ENCODE measurements at regions not wholly inside any gene's neighbourhood (a gene's known extent, or its start where the extent isn't known, plus 50 kb on each side); places are given as distances from the start of the nearest gene placed in this dataset.
A peak's percentile ranks its signal among the peaks of the same experiment; 100 is the strongest.
"Not testable (repeated sequence)": the region's sequence is repeated elsewhere in the genome, so short reads cannot be mapped to it uniquely, and the experiment has no call there.

GRCh38 chr22:34380532-34380931 lies 460.3 kb upstream of the LARGE1 start:
- no peak overlapping the region for H3K27ac ChIP-seq
- H3K4me1 ChIP-seq (replicated peaks in 1 of 2), result no peaks in the 10 kb centered on the region
- ATAC-seq (replicated peaks in 6 of 8), result no peak
- in situ Hi-C loops (cut with MboI; ENCODE audit: low pct_unique_long_range_greater_than_20kb in 2 of 9, low sequenced_read_pairs in 9 of 9, unreplicated experiment in 9 of 9), result no loop called here
- no peak overlapping the region for H3K4me3 ChIP-seq
- 0 to 83% (median 70%) methylated on average over 1 to 4 of the region's 4 CpGs; no CpG with 5 or more reads in 1 of the 10 experiments for WGBS, 10 experiments

DNA sequence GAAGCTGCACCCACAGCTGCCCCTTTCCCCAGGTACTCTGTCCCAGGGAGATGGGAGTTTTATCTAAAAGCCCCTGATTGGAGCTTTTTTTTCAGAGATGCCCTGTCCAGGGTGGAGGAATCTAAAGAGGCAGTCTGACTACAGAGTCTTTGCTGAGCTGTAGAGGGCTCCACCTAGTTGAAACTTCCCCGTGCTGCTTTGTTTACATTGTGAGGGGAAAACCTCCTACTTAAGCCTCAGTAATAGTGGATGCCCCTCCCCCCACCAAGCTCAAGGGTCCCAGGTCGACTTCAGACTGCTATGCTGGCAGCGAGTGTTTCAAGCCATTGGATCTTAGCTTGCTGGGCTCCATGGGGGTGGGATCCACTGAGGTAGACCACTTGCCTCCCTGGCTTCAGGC lies 470.1 kb upstream of the LARGE1 start:
- no peak for ATAC-seq (replicated peaks in 6 of 8)
- Histone ChIP-seq H3K4me1 (replicated peaks in 1 of 2) (no peaks in the 10 kb centered on the region), H3K4me3 (no peak overlapping the region), H3K27ac (no peak overlapping the region)
- WGBS, 10 experiments, result 0 to 33% (median 17%) methylated on average over 1 to 3 of the region's 3 CpGs; no CpG with 5 or more reads in 5 of the 10 experiments
- in situ Hi-C loops (cut with MboI; ENCODE audit: low pct_unique_long_range_greater_than_20kb in 2 of 9, low sequenced_read_pairs in 9 of 9, unreplicated experiment in 9 of 9), result no loop called here

- Histone ChIP-seq H3K4me3 (no peak overlapping the region), H3K27ac (no peak overlapping the region), H3K4me1 (replicated peaks in 1 of 2) (no peaks in the 10 kb centered on the region)
- ATAC-seq (replicated peaks in 6 of 8), result no peak
- in situ Hi-C loops (cut with MboI; ENCODE audit: low pct_unique_long_range_greater_than_20kb in 2 of 9, low sequenced_read_pairs in 9 of 9, unreplicated experiment in 9 of 9), result no loop called here
- WGBS, 10 experiments, result 14 to 83% (median 54%) methylated on average over 1 to 4 of the region's 4 CpGs
Measured at GRCh38 chr22:34395370-34395769, 475.1 kb upstream of the LARGE1 start.

- no peak overlapping the region for H3K4me3 ChIP-seq
- no peaks in the 10 kb centered on the region for H3K4me1 ChIP-seq (replicated peaks in 1 of 2)
- WGBS, 10 experiments, result 0 to 100% (median 82%) methylated on average over 1 to 2 of the region's 2 CpGs; no CpG with 5 or more reads in 1 of the 10 experiments
- in situ Hi-C loops (cut with MboI; ENCODE audit: low pct_unique_long_range_greater_than_20kb in 2 of 9, low sequenced_read_pairs in 9 of 9, unreplicated experiment in 9 of 9), result loop anchor here in 1 of 9 experiments (25.0 kb wide), 1 partner anchor 634 kb away; no protein-coding TSS in a partner anchor
- H3K27ac ChIP-seq, result no peak overlapping the region
- no peak for ATAC-seq (replicated peaks in 6 of 8)
Measured at GRCh38 chr22:34403667-34404066, 483.4 kb upstream of the LARGE1 start.

GRCh38 chr22:34410111-34410510 lies 489.8 kb upstream of the LARGE1 start:
- 0 to 100% (median 35%) methylated on average over 1 to 4 of the region's 4 CpGs for WGBS, 10 experiments
- in situ Hi-C loops (cut with MboI; ENCODE audit: low pct_unique_long_range_greater_than_20kb in 2 of 9, low sequenced_read_pairs in 9 of 9, unreplicated experiment in 9 of 9), result loop anchor here in 1 of 9 experiments (25.0 kb wide), 1 partner anchor 627 kb away; no protein-coding TSS in a partner anchor
- H3K27ac ChIP-seq, result no peak overlapping the region
- no peak overlapping the region for H3K4me3 ChIP-seq
- no peak for ATAC-seq (replicated peaks in 6 of 8)
- H3K4me1 ChIP-seq (replicated peaks in 1 of 2), result no peaks in the 10 kb centered on the region

DNA sequence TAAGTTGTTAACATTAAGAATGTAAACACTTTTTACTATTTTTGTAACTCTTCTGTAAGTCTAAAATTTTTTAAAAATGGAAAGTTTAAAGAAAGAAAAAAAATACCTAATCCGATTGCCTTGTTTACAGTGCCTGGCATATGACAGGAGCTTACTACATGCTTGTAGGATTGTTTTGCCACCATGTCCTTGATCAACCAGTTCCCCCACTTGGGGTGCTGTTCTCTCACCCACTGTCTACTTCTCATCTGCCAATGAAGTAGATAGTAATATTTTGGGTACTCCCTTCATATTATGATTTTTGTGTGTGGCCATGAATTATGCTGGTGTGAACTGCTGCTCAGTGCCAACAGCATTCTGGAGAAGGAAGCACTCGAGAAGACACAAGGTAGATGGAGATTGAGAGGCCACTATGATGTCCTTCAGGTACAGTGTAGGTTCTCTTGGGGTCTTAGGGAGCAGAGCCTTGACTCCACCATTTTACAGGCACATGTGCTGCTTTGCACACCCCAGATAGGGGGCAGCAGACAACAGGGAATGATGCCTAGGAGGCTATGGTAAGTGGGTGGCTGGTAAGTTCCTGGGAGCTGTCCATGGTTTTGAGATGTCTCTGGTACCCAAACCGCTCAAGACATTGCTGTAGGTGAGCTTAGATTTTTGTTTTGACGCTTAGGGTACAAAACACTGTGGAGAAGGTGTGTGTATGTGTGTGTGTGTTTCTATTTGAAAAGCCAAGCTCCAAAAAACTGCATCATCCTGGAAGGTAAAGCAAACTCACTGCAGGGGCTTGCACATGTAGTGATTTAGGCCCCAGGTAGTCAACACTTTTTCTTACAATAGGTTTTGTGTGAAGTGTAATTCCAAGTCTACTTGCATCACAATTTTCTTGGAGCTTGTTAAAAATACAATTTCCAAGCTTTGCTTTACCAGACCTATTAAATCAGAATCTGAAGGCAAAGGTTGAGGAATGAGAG lies 494.5 kb upstream of the LARGE1 start:
- ATAC-seq (replicated peaks in 6 of 8), result peak; percentile 35 to 75 (median 55)
- WGBS, 10 experiments, result 0 to 83% (median 30%) methylated on average over 1 to 4 of the region's 4 CpGs; no CpG with 5 or more reads in 2 of the 10 experiments
- in situ Hi-C loops (cut with MboI; ENCODE audit: low pct_unique_long_range_greater_than_20kb in 2 of 9, low sequenced_read_pairs in 9 of 9, unreplicated experiment in 9 of 9), result loop anchor here in 1 of 9 experiments (25.0 kb wide), 1 partner anchor 623 kb away; no protein-coding TSS in a partner anchor
- H3K4me1 ChIP-seq (replicated peaks in 1 of 2), result peaks cover 0 to 2% of the 10 kb centered on the region in 2 donors
- no peak overlapping the region for H3K27ac ChIP-seq
- H3K4me3 ChIP-seq, result no peak overlapping the region

- Histone ChIP-seq H3K4me3 (no peak overlapping the region), H3K4me1 (replicated peaks in 1 of 2) (peaks cover 0 to 2% of the 10 kb centered on the region in 2 donors), H3K27ac (no peak overlapping the region)
- peak in 4 of 8 experiments; percentile 61 to 96 (median 72) for ATAC-seq (replicated peaks in 6 of 8)
- in situ Hi-C loops (cut with MboI; ENCODE audit: low pct_unique_long_range_greater_than_20kb in 2 of 9, low sequenced_read_pairs in 9 of 9, unreplicated experiment in 9 of 9), result loop anchor here in 1 of 9 experiments (25.0 kb wide), 1 partner anchor 621 kb away; no protein-coding TSS in a partner anchor
- 0 to 41% (median 28%) methylated on average over 3 to 7 of the region's 7 CpGs; no CpG with 5 or more reads in 1 of the 10 experiments for WGBS, 10 experiments
Measured at GRCh38 chr22:34416022-34416860, 496.0 kb upstream of the LARGE1 start.

DNA sequence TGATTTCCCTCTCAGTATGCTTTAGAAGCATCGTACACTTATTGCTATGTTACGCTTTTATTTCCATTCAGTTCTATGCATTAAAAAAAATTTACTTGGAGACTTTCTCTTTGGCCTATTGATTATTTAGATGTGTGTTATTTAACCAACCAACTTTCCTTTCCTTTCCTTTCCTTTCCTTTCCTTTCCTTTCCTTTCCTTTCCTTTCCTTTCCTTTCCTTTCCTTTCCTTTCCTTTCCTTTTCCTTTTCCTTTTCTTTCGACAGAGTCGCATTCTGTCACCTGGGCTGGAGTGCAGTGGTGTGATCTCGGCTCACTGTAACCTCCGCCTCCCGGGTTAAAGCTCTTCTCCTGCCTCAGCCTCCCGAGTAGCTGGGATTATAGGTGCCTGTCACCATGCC lies 502.7 kb upstream of the LARGE1 start:
- H3K27ac ChIP-seq; H3K4me3 ChIP-seq; H3K4me1 ChIP-seq (replicated peaks in 1 of 2); ATAC-seq (replicated peaks in 6 of 8): not testable (repeated sequence)
- in situ Hi-C loops (cut with MboI; ENCODE audit: low pct_unique_long_range_greater_than_20kb in 2 of 9, low sequenced_read_pairs in 9 of 9, unreplicated experiment in 9 of 9), result loop anchor here in 1 of 9 experiments (25.0 kb wide), 1 partner anchor 614 kb away; no protein-coding TSS in a partner anchor
- 20 to 100% (median 42%) methylated on average over 1 to 8 of the region's 8 CpGs; no CpG with 5 or more reads in 1 of the 10 experiments for WGBS, 10 experiments

DNA sequence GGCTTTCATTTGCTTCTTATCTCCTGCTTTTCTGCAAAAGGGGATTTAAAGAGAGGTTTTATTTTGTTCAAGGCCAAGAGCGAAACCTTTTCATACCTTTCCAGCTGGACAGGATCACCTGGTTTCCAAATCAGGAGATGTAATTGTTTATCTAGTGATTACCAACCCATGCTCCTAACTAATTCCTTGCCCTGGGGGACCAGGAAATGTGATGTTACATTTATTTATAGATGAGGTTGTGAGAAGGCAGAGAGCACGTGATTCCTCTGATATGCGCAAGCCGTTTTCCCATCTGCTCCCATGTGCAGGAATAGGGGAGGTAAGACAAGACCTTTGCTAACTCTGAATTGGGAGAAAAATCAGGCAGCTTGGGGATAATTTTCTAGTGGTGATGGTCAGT lies 507.2 kb upstream of the LARGE1 start:
- in situ Hi-C loops (cut with MboI; ENCODE audit: low pct_unique_long_range_greater_than_20kb in 2 of 9, low sequenced_read_pairs in 9 of 9, unreplicated experiment in 9 of 9), result no loop called here
- peak in 2 of 8 experiments; percentile 26 to 47 for ATAC-seq (replicated peaks in 6 of 8)
- 20 to 100% (median 77%) methylated on average over 1 to 4 of the region's 4 CpGs; no CpG with 5 or more reads in 1 of the 10 experiments for WGBS, 10 experiments

DNA sequence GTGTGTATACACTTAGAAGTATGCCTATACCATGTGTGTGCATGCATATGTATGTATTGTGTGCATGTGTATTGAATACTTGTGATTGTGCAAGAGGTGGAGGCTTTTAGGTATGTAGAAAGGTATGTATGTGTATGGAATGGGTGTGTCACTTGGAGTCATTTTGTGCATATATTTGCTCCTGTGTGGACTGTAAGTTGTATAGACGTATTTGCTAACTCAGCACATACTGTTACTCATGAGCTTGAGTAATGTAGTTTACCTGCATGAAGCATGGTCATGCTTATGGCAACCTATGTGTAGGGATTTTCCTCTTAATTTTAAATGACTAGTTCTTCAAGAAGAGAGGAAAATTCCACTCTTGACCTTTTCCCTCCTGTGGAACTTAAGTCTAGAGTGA lies 507.6 kb upstream of the LARGE1 start:
- H3K4me1 ChIP-seq (replicated peaks in 1 of 2), result no peaks in the 10 kb centered on the region
- in situ Hi-C loops (cut with MboI; ENCODE audit: low pct_unique_long_range_greater_than_20kb in 2 of 9, low sequenced_read_pairs in 9 of 9, unreplicated experiment in 9 of 9), result no loop called here
- ATAC-seq (replicated peaks in 6 of 8), result no peak
- no peak overlapping the region for H3K4me3 ChIP-seq
- H3K27ac ChIP-seq, result no peak overlapping the region
- WGBS, 10 experiments, result 0 to 90% (median 42%) methylated on average over 1 of the region's 1 CpG; no CpG with 5 or more reads in 4 of the 10 experiments

More for the DNA sequence above, 507.2 kb upstream of the LARGE1 start:
- Histone ChIP-seq H3K4me3 (no peak overlapping the region), H3K4me1 (replicated peaks in 1 of 2) (no peaks in the 10 kb centered on the region), H3K27ac (no peak overlapping the region)

- in situ Hi-C loops (cut with MboI; ENCODE audit: low pct_unique_long_range_greater_than_20kb in 2 of 9, low sequenced_read_pairs in 9 of 9, unreplicated experiment in 9 of 9), result no loop called here
- ATAC-seq (replicated peaks in 6 of 8), result no peak
Measured at GRCh38 chr22:34429314-34429713, 509.0 kb upstream of the LARGE1 start.

GRCh38 chr22:34430386-34430785 lies 510.1 kb upstream of the LARGE1 start:
- Histone ChIP-seq H3K27ac (no peak overlapping the region), H3K4me1 (replicated peaks in 1 of 2) (no peaks in the 10 kb centered on the region), H3K4me3 (no peak overlapping the region)
- ATAC-seq (replicated peaks in 6 of 8), result no peak
- in situ Hi-C loops (cut with MboI; ENCODE audit: low pct_unique_long_range_greater_than_20kb in 2 of 9, low sequenced_read_pairs in 9 of 9, unreplicated experiment in 9 of 9), result no loop called here
- 0 to 100% (median 40%) methylated on average over 1 to 2 of the region's 2 CpGs; no CpG with 5 or more reads in 5 of the 10 experiments for WGBS, 10 experiments

More at GRCh38 chr22:34429314-34429713, 509.0 kb upstream of the LARGE1 start:
- Histone ChIP-seq H3K27ac (no peak overlapping the region), H3K4me3 (no peak overlapping the region), H3K4me1 (replicated peaks in 1 of 2) (no peaks in the 10 kb centered on the region)
- WGBS, 10 experiments, result 6 to 100% (median 50%) methylated on average over 1 to 4 of the region's 5 CpGs; no CpG with 5 or more reads in 2 of the 10 experiments
